ENCODE measurements at regions not wholly inside any gene's neighbourhood (a gene's known extent, or its start where the extent isn't known, plus 50 kb on each side); places are given as distances from the start of the nearest gene placed in this dataset.

DNA sequence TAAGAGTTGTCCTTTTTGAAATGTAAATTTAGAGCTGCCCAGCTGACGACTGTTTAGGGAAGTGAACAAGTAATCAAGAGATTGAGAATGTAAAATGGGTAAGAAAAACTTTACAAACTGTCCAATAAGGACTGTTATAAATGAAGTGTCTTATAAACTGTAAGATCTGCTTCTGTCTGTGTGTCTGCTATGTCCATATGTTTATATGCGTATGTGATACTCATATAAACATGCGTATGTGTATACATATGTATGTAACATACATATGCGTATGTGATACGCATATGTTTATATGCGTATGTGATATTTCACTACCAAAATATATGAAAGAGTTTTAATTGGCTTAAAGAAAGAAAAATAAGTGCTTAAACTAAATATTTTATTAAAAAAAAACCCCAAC lies 416.0 kb upstream of the GALNTL6 start:
- H2AFZ ChIP-seq, result no peak overlapping the region
- no peak overlapping the region for H3K4me2 ChIP-seq (ENCODE audit: low read length)
- no peaks in the 10 kb centered on the region for H3K79me2 ChIP-seq
- H3K9ac ChIP-seq, result no peak overlapping the region
- no peaks in the 10 kb centered on the region for H3K27me3 ChIP-seq (ENCODE audit: control insufficient read depth, insufficient read depth, low read length)
- H3K36me3 ChIP-seq (ENCODE audit: control insufficient read depth, insufficient read depth, low read length), result no peaks in the 10 kb centered on the region
- no peaks in the 10 kb centered on the region for H3K4me1 ChIP-seq
- H3K9me3 ChIP-seq (ENCODE audit: control insufficient read depth, low read length), result no peaks in the 10 kb centered on the region
- TF ChIP-seq CTCF (IDR thresholded peaks at IDR 0.05), result no peak
- H3K27ac ChIP-seq, result no peak overlapping the region
- H3K4me3 ChIP-seq (ENCODE audit: low read depth, low read length), result no peak overlapping the region

GRCh38 chr4:171390626-171391025 lies 422.6 kb upstream of the GALNTL6 start:
- Histone ChIP-seq H3K79me2 (no peaks in the 10 kb centered on the region), H3K4me3 (ENCODE audit: low read depth, low read length) (no peak overlapping the region), H3K36me3 (ENCODE audit: control insufficient read depth, insufficient read depth, low read length) (no peaks in the 10 kb centered on the region), H3K4me2 (ENCODE audit: low read length) (no peak overlapping the region), H3K9me3 (ENCODE audit: control insufficient read depth, low read length) (no peaks in the 10 kb centered on the region), H3K4me1 (no peaks in the 10 kb centered on the region), H3K27me3 (ENCODE audit: control insufficient read depth, insufficient read depth, low read length) (no peaks in the 10 kb centered on the region), H3K9ac (no peak overlapping the region), H2AFZ (no peak overlapping the region), H3K27ac (no peak overlapping the region)
- no peak for TF ChIP-seq CTCF (IDR thresholded peaks at IDR 0.05)

GRCh38 chr4:171378323-171378722 lies 434.9 kb upstream of the GALNTL6 start:
- TF ChIP-seq CTCF (IDR thresholded peaks at IDR 0.05), result no peak
- Histone ChIP-seq H3K4me1 (no peaks in the 10 kb centered on the region), H3K27me3 (ENCODE audit: control insufficient read depth, insufficient read depth, low read length) (no peaks in the 10 kb centered on the region), H2AFZ (no peak overlapping the region), H3K9me3 (ENCODE audit: control insufficient read depth, low read length) (no peaks in the 10 kb centered on the region), H3K9ac (no peak overlapping the region), H3K4me2 (ENCODE audit: low read length) (no peak overlapping the region), H3K36me3 (ENCODE audit: control insufficient read depth, insufficient read depth, low read length) (no peaks in the 10 kb centered on the region), H3K4me3 (ENCODE audit: low read depth, low read length) (no peak overlapping the region), H3K27ac (no peak overlapping the region), H3K79me2 (no peaks in the 10 kb centered on the region)

GRCh38 chr4:171376724-171377123 lies 436.5 kb upstream of the GALNTL6 start:
- Histone ChIP-seq H2AFZ (no peak overlapping the region), H3K4me1 (no peaks in the 10 kb centered on the region)
- TF ChIP-seq CTCF (IDR thresholded peaks at IDR 0.05), result no peak

DNA sequence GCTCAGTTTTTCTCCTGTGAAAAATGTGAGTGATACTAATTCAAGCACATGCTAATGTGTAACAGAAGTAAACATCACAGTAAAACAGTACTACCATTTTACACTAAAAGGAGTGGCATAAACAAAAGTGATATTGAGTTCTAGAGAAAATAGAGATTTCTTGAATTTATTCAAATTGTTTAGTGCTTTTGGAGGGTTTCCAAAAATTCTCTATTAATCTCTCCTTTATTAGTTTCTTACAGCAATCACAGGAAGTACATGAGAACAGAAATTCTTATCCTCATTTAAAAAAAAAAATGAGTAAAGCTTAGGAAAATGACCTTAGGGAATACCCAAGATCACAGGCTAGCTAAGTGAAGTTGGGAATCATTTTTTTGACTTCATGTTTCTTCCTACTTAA lies 459.7 kb upstream of the GALNTL6 start:
- no peaks in the 10 kb centered on the region for H3K9me3 ChIP-seq (ENCODE audit: control insufficient read depth, low read length)
- H3K36me3 ChIP-seq (ENCODE audit: control insufficient read depth, insufficient read depth, low read length), result no peaks in the 10 kb centered on the region
- no peaks in the 10 kb centered on the region for H3K27me3 ChIP-seq (ENCODE audit: control insufficient read depth, insufficient read depth, low read length)
- no peak for TF ChIP-seq CTCF (IDR thresholded peaks at IDR 0.05)
- no peak overlapping the region for H3K4me2 ChIP-seq (ENCODE audit: low read length)
- no peaks in the 10 kb centered on the region for H3K4me1 ChIP-seq
- no peak overlapping the region for H3K4me3 ChIP-seq (ENCODE audit: low read depth, low read length)
- no peak overlapping the region for H3K27ac ChIP-seq
- no peak overlapping the region for H2AFZ ChIP-seq
- no peaks in the 10 kb centered on the region for H3K79me2 ChIP-seq
- H3K9ac ChIP-seq, result no peak overlapping the region

More at GRCh38 chr4:171376724-171377123, 436.5 kb upstream of the GALNTL6 start:
- Histone ChIP-seq H3K9me3 (ENCODE audit: control insufficient read depth, low read length) (no peaks in the 10 kb centered on the region), H3K36me3 (ENCODE audit: control insufficient read depth, insufficient read depth, low read length) (no peaks in the 10 kb centered on the region), H3K9ac (no peak overlapping the region), H3K4me3 (ENCODE audit: low read depth, low read length) (no peak overlapping the region), H3K79me2 (no peaks in the 10 kb centered on the region), H3K27ac (no peak overlapping the region), H3K27me3 (ENCODE audit: control insufficient read depth, insufficient read depth, low read length) (no peaks in the 10 kb centered on the region), H3K4me2 (ENCODE audit: low read length) (no peak overlapping the region)

Data from parathyroid adenoma (tissue), 2 donors.